Coronary artery (tissue), 2 donors: ENCODE measurements at regions not wholly inside any gene's neighbourhood (a gene's known extent, or its start where the extent isn't known, plus 50 kb on each side); places are given as distances from the start of the nearest gene placed in this dataset.

Source experiments
- DNase-seq: peaks from one replicate; pipeline ENCODE4 v3.0.0-alpha.2; 2017; ENCODE audit warnings: low spot score
- H3K27ac ChIP-seq, 2 donors: fragments of 200-600 bp; sonication (generic); one replicate each; pipeline ENCODE4 v1.5.1; 2016 to 2019
- H3K4me3 ChIP-seq: fragments of 200-600 bp; sonication (generic); 2 replicates; pipeline ENCODE4 v1.5.1; 2016; ENCODE audit warnings: mild to moderate bottlenecking, moderate library complexity
- TF ChIP-seq, protein P1 (sequence below): fragments of 200-600 bp; sonication (generic); IDR thresholded peaks from one replicate; pipeline ENCODE4 v1.5.1; 2019; ENCODE audit warnings: antibody characterized with exemption

DNA sequence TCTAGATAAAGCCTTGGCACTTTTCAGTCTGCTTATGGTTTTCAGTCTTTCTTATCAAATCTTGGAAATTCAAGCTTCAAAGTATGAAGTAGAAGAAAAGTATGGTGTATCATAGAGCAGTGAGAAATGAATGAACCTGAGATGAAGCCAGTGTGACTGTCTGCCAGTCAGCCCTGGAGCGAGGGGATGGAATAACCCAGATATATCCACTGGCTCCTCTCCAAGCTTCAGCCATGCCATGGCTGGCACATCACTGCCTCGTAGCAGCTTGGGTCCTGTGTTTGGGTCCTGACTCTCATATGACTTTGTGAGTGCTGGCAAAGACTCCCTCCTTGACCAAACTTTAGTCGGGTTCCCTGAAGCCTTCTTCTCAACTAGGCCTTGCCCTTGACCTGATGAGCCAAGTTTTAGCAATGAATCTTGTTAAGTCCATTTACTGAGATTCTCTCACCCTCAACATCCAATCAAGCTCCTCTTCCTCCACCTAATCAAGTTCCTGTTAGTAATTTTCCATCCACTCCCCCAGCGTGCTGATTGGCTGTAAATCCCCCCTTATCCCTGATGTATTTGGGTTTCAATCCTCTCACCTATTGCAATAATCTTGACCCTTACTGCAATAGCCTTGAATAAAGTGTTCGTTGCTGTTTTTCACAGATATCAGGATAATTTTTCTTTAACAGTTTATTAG, 62.5 kb upstream of the PRDX6 start:
- DNase-seq = no peak
- Histone ChIP-seq H3K27ac (no peak overlapping the region), H3K4me3 (no peak overlapping the region)

DNA sequence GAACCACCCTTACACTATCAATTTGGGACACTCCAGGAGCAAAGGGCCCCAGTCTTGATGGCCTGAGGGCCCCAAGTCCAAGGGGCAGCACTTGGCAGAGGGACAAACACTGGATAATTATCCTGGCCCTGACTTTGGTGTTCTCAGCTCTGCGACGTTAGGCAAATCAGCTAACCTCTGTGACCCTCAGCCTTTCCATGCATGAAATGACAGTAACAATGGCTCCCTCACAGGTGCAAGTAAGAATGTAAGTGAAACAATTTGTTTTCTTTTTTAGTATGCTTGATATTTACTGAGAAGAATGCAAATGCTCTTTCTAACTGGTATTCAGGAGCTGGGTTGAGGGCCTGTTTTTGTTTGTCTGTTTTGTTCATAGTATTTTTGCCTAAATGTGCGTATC, 61.6 kb upstream of the PRDX6 start:
- TF ChIP-seq, protein P1, sequence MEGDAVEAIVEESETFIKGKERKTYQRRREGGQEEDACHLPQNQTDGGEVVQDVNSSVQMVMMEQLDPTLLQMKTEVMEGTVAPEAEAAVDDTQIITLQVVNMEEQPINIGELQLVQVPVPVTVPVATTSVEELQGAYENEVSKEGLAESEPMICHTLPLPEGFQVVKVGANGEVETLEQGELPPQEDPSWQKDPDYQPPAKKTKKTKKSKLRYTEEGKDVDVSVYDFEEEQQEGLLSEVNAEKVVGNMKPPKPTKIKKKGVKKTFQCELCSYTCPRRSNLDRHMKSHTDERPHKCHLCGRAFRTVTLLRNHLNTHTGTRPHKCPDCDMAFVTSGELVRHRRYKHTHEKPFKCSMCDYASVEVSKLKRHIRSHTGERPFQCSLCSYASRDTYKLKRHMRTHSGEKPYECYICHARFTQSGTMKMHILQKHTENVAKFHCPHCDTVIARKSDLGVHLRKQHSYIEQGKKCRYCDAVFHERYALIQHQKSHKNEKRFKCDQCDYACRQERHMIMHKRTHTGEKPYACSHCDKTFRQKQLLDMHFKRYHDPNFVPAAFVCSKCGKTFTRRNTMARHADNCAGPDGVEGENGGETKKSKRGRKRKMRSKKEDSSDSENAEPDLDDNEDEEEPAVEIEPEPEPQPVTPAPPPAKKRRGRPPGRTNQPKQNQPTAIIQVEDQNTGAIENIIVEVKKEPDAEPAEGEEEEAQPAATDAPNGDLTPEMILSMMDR = no peak
- Histone ChIP-seq H3K27ac (no peak overlapping the region), H3K4me3 (no peak overlapping the region)
- DNase-seq = no peak

More for the DNA sequence above, 62.5 kb upstream of the PRDX6 start:
- TF ChIP-seq, protein P1 = no peak

DNA sequence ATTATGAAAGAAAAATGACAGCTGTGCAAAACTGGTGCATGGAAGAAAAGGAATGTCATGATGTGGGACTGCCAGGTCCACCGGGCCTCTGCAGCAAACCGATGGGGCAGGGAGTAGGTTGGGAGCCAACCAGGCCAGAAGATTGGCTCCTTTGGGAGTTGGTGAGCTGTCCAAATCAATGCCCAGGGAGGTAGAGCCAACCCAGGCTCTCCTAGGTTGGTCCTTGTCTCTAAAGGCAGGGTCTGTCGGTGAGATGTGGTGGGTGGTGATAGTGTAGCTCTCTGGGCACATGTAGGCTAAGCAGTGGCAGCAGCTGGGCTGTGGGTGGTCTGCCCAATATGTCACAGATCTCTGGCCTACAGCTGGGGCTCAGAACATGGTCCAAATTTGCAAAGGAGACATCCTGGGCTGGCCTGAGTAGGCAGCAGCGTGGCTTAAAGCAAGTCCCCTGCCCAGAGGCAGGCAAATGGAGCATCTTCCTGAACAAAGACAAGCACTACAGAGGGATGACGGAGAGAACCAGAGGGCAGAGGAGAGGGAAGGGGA, 61.2 kb upstream of the PRDX6 start:
- Histone ChIP-seq H3K4me3 (no peak overlapping the region), H3K27ac (no peak overlapping the region)
- DNase-seq = no peak
- TF ChIP-seq, protein P1 = no peak

DNA sequence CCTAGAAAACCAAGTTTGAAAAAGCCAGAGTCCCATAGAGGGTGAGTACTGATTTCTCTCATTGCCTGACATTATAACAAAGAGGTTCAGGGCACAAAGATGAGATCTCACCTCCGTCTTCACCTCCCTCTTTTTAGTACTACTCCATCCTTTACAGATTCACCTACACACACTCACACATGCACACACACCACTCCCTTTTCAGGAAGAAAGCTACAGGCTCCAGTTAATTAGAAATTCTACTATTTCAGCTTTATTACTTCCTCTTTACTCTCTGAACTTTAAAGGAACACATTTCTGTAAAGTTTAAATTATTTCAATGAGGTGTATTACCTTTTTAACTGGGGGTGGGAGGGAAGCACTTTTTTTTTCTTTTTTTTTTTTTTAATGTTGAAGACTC, 59.6 kb upstream of the PRDX6 start:
- no peak for DNase-seq
- Histone ChIP-seq H3K4me3 (no peak overlapping the region), H3K27ac (no peak overlapping the region)
- TF ChIP-seq, protein P1 = no peak

DNA sequence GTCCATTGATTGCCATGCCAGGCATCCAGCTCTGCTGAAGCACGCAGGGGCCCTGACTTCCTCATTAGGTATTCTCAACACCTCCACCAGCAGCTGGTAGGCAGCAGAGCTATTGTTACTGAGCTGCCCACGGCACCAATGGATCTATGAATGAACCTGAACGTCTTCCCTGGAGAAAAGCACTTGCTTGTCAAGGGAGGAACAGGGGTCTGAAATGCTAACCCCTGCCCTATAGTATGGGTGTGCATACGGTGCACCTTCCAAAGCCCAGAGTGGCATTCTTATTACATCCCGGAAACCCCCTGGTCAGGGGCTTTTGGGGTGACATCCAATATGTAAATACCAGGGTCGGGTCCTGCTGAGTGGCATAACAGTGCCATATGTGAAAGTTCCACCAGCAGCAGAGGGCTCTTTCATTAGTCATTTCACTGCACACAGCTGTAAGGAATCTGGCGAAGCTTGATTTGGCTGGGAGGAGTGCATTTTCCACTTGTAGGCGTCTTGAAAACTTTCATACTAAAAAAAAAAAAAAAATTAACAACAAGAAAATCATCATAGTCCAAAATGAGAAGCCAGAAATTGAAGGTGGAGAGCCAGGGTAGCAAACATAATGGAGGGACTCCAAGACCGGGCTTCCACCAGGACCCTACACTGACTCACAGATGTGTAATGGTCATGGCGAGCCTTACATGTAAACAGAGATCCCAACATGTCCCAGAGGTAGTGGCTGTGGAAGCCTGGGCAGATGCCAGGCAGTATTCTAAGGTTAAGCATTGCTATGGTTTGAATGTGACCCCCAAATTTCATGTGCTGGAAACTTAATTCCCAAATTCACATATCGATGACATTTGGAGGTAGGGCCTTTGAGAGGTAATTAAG, 58.8 kb upstream of the PRDX6 start:
- TF ChIP-seq, protein P1 = no peak
- Histone ChIP-seq H3K4me3 (no peak overlapping the region), H3K27ac (no peak overlapping the region)
- DNase-seq = no peak

DNA sequence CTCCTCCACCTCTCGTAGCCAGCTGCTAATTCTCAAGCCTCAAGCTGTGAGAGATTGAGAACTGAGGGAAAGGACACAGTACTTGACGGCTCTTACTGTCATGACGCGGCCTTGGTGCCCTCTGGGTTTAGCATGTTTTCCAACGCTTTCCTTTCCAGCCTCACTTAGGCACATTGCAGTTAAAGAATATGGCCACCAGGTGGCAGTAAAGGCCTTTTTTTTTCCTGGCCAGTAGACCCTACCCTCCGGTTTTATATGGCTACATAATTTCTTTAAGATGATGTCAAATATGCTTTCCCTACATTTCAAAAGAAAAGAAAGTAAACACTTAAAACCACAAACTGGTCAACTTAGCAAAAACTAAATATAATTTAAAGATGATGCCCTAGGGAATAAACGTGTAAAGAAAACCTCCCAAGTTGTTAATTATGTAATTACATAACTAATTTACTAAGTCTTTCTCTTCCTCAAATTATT, 56.8 kb upstream of the PRDX6 start:
- Histone ChIP-seq H3K4me3 (peak overlapping the region; percentile 21), H3K27ac (no peak overlapping the region)
- TF ChIP-seq, protein P1 = peak; percentile 72
- no peak for DNase-seq
